LNCaP clone FGC (cell line): ENCODE measurements at regions not wholly inside any gene's neighbourhood (a gene's known extent, or its start where the extent isn't known, plus 50 kb on each side); places are given as distances from the start of the nearest gene placed in this dataset.

Experiments
- DNase-seq: peaks from one replicate; pipeline ENCODE4 v3.0.0-alpha.2; 2011; ENCODE audit warnings: low read depth
- H3K4me3 ChIP-seq: 2 replicates; pipeline ENCODE4 v1.5.1; 2011; ENCODE audit warnings: mild to moderate bottlenecking, low read depth, low read length, control low read depth
- TF ChIP-seq, protein P1 (sequence below): IDR thresholded peaks from 2 replicates; pipeline ENCODE4 v1.5.1; 2012; ENCODE audit warnings: mild to moderate bottlenecking; ENCODE audit not compliant: control insufficient read depth, insufficient read depth; ENCODE audit errors: extremely low read depth

DNA sequence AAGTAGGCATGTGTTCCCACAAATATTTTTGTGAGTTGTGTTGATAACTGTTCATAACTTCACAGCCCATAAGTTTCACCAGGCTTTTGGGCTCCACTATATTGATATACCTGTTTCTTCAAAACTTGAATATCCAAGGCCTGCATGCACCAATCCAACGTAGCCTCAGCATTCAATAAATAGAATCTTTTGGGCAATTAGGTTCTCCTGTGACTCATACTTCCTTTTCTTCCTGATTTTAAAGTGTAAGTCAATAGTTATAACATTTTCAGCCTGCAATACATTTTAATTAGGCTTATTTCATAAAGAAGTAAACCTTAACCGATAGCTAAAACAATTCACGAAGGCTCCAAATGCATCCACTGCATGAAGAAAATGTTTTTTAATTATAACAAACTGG lies 97.8 kb upstream of the SPRED1 start:
- no peak overlapping the region for H3K4me3 ChIP-seq
- TF ChIP-seq, protein P1, sequence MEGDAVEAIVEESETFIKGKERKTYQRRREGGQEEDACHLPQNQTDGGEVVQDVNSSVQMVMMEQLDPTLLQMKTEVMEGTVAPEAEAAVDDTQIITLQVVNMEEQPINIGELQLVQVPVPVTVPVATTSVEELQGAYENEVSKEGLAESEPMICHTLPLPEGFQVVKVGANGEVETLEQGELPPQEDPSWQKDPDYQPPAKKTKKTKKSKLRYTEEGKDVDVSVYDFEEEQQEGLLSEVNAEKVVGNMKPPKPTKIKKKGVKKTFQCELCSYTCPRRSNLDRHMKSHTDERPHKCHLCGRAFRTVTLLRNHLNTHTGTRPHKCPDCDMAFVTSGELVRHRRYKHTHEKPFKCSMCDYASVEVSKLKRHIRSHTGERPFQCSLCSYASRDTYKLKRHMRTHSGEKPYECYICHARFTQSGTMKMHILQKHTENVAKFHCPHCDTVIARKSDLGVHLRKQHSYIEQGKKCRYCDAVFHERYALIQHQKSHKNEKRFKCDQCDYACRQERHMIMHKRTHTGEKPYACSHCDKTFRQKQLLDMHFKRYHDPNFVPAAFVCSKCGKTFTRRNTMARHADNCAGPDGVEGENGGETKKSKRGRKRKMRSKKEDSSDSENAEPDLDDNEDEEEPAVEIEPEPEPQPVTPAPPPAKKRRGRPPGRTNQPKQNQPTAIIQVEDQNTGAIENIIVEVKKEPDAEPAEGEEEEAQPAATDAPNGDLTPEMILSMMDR = no peak
- no peak for DNase-seq

DNA sequence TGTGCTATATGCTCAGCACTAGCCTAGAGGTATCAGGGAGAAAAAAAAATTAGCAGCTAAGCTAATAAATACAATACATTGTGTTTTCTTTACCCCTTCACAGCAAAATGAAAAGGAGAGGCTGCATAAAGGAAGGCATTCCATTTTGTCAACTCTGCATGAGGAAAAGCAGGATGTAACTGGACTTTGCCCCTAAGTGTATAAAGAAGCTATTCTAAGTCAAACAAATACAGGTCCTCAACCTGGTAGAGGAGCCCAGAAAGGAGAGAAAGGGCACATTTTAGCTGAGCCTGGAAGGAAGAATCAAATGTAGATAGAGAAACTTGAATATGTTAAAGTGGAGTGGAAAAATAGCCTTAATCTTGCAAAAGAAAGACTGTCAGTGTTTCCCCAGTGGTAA lies 89.0 kb upstream of the SPRED1 start:
- H3K4me3 ChIP-seq = no peak overlapping the region
- no peak for DNase-seq
- TF ChIP-seq, protein P1 = no peak

DNA sequence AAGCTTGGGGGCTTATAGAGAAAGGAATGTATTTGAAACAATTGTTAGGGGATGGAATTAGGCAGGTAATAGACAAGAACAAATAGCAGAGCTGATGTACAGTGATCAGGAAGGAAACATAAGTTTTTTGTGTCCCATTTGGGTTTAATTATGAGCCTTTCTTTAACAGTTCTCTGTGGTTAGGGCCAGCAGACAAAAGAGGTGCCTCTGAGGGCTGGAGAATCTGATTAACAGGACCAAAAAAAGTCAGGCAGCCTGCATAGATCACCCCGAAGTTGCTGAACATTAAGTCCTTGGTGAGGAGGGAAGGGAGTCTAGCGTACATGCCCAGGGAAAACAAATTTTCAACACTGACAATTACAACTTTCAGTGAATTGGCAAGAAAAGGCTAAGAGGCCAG lies 88.6 kb upstream of the SPRED1 start:
- no peak overlapping the region for H3K4me3 ChIP-seq
- TF ChIP-seq, protein P1 = no peak
- DNase-seq = no peak

DNA sequence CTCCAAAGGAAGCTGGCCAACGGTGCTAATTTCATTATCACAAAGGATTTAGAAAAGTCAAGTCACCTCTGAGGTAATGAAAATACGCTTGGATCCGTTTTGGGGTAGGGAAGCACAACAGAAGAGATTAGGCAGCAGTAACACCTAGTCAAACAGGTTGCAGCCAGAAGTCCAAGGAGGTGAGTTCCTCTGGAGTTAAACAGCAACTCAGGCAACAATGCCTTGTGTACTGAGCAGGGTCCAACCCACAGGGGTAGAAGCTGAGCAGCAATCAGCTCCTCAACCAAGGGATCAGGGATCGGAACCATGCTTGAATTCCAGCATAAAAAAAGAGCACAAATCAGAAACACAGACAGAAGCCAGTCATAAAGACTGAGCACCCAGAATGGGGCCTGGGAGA lies 88.1 kb upstream of the SPRED1 start:
- DNase-seq = no peak
- TF ChIP-seq, protein P1 = no peak
- no peak overlapping the region for H3K4me3 ChIP-seq

DNA sequence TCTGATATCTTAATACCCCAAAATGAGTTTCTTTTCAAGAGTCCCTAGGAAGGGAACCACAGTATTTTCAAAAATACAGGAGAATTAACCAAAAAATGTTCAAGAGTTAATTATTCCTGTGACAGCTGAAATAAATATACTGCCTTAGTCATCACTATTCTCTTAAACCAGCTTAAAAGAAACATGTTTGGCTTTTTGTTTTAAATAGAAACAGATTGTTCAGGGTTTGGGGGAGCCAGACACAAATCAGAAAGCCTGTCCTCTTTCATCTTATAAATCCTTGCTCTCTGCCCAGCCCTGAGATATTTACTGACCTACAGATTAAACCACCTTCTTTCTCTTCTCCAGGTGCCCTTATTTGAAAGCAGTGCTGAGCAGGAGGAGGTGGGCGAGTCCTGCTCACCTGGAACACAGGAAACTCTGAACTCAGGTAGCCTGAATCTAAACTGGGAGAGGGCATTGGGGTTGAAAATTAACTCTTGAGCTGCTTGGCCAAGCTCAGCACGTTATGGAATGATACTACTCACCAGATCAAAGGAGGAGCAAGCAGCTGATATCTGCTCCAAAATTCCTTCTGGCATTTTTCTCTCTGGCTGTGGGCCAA lies 84.1 kb upstream of the SPRED1 start:
- no peak overlapping the region for H3K4me3 ChIP-seq
- TF ChIP-seq, protein P1 = no peak
- no peak for DNase-seq

DNA sequence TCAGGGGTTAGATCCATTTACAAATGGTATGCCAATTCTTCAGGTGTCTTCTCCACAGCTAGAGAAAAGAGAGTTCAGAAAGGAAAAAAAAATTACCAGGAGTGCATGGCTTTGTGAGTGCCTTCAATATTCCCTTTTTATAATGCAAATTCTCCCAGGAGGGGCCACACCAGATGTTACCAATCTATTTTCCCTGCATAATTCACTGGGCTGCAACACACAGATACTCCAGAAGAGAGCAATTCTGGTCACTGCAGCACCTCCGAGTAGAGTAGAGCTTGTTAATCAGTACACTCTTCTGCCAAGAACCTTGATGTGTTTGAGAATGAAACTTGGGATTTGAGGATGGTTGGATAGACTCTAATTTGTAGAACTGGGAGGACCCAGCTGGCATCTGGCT lies 80.7 kb upstream of the SPRED1 start:
- DNase-seq = no peak
- H3K4me3 ChIP-seq = no peak overlapping the region
- TF ChIP-seq, protein P1 = no peak

DNA sequence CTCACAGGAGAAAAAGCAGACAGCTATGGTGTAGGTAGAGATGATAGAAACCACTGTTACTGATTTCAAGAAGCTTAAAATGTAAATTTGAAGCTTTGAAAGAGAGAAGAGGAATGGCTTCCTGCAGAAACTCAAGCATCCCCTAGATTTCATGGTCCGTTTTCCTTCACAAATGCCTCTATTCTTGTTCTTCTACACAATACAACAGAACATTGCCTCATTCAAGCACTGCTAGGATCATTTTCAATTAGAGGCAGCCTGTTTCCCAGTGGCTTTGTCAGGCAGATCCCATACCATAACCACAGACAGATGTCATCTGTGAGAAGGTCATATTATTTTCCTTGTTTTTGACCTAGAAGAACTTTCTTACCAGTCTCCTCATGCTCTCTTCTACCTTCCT lies 77.9 kb upstream of the SPRED1 start:
- TF ChIP-seq, protein P1 = no peak
- DNase-seq = no peak
- no peak overlapping the region for H3K4me3 ChIP-seq
